ENCODE measurements at regions not wholly inside any gene's neighbourhood (a gene's known extent, or its start where the extent isn't known, plus 50 kb on each side); places are given as distances from the start of the nearest gene placed in this dataset.

- TF ChIP-seq POLR2A (IDR thresholded peaks at IDR 0.05; ENCODE audit: low read length), result no peak
- no peak for TF ChIP-seq GATA1 (IDR thresholded peaks at IDR 0.05; ENCODE audit: low read depth, low read length)
These were observed 372.4 kb upstream of the SLIT2 start for GRCh38 chr4:19879330-19879729.

All from erythroblast (primary cell).